Neural crest cell (in vitro differentiated cells): ENCODE measurements at regions not wholly inside any gene's neighbourhood (a gene's known extent, or its start where the extent isn't known, plus 50 kb on each side); places are given as distances from the start of the nearest gene placed in this dataset.
A peak's percentile ranks its signal among the peaks of the same experiment; 100 is the strongest.

Experiments
- DNase-seq: peaks from one replicate; pipeline ENCODE4 v3.0.0; 2021; ENCODE audit warnings: low read depth, mixed read lengths, low spot score
- H3K27ac Mint-ChIP-seq: one replicate; pipeline ENCODE4 v1.8.0; 2021; ENCODE audit warnings: mild to moderate bottlenecking, mixed read lengths; ENCODE audit not compliant: unreplicated experiment
- H3K27me3 Mint-ChIP-seq: 2 replicates; pipeline ENCODE4 v1.8.0; 2021; ENCODE audit warnings: low read depth, mild to moderate bottlenecking, mixed read lengths
- H3K36me3 Mint-ChIP-seq: 2 replicates; pipeline ENCODE4 v1.8.0; 2021; ENCODE audit warnings: low read depth, mild to moderate bottlenecking, mixed read lengths
- H3K4me1 Mint-ChIP-seq: 2 replicates; pipeline ENCODE4 v1.8.0; 2021; ENCODE audit warnings: mixed read lengths
- H3K4me3 Mint-ChIP-seq: one replicate; pipeline ENCODE4 v1.8.0; 2021; ENCODE audit warnings: mild to moderate bottlenecking, mixed read lengths
- H3K9me3 Mint-ChIP-seq: 2 replicates; pipeline ENCODE4 v1.8.0; 2021; ENCODE audit warnings: mixed read lengths
- TF ChIP-seq, protein P1 (sequence below): fragments of 200-600 bp; sonication (generic); conservative IDR thresholded peaks from 2 replicates; pipeline ENCODE4 v1.5.0; 2021; ENCODE audit warnings: antibody characterized with exemption, mild to moderate bottlenecking

DNA sequence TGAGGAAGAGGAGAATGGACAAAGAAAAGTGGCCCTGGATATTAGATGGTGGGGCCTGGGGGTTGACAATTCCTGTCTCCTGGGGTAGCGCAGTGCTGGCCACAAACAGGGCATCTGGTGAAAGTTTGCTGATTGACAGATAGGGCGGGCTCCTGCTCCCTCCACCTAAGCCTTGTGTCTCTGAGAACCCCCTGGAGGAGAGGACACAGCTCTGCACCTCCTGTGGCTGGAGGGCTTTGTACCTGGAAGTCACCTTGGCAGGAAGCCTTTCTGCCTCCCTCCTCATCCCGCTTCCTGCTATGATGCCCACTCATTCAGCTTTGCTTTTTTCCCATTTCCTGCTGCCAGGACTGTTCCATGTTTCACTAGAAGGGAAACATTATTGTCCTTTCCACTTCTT is 72.4 kb downstream of the RHOB start:
- no peaks in the 10 kb centered on the region for H3K27me3 Mint-ChIP-seq
- peaks cover 8% of the 10 kb centered on the region for H3K9me3 Mint-ChIP-seq
- H3K27ac Mint-ChIP-seq, result no peak overlapping the region
- TF ChIP-seq, protein P1, sequence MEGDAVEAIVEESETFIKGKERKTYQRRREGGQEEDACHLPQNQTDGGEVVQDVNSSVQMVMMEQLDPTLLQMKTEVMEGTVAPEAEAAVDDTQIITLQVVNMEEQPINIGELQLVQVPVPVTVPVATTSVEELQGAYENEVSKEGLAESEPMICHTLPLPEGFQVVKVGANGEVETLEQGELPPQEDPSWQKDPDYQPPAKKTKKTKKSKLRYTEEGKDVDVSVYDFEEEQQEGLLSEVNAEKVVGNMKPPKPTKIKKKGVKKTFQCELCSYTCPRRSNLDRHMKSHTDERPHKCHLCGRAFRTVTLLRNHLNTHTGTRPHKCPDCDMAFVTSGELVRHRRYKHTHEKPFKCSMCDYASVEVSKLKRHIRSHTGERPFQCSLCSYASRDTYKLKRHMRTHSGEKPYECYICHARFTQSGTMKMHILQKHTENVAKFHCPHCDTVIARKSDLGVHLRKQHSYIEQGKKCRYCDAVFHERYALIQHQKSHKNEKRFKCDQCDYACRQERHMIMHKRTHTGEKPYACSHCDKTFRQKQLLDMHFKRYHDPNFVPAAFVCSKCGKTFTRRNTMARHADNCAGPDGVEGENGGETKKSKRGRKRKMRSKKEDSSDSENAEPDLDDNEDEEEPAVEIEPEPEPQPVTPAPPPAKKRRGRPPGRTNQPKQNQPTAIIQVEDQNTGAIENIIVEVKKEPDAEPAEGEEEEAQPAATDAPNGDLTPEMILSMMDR, result no peak
- peaks cover 46% of the 10 kb centered on the region for H3K4me1 Mint-ChIP-seq
- no peak overlapping the region for H3K4me3 Mint-ChIP-seq
- H3K36me3 Mint-ChIP-seq, result no peaks in the 10 kb centered on the region
- no peak for DNase-seq

DNA sequence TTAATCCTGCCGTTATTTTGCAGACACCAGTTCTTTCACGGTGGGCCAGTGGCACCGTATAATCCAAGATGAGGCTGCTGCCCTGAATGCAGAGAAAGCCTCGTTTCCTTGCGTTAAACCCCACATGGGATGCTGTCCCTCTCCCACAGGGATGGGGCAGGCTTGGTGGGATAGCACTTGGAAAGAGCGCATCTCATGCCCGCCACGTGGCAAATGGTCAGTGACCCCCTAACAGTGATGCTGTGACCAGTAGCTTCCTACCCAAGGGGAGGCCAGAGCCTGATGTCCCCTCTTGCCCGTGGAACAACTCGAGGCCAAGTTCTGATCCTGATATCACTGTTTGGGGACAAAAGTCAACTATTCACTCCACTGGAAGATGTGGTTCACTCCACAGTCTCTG is 73.3 kb downstream of the RHOB start:
- Mint-ChIP-seq H3K36me3 (no peaks in the 10 kb centered on the region), H3K4me3 (no peak overlapping the region), H3K4me1 (peaks cover 47% of the 10 kb centered on the region), H3K27me3 (no peaks in the 10 kb centered on the region), H3K27ac (no peak overlapping the region), H3K9me3 (peaks cover 3% of the 10 kb centered on the region)
- TF ChIP-seq, protein P1, result no peak
- no peak for DNase-seq

DNA sequence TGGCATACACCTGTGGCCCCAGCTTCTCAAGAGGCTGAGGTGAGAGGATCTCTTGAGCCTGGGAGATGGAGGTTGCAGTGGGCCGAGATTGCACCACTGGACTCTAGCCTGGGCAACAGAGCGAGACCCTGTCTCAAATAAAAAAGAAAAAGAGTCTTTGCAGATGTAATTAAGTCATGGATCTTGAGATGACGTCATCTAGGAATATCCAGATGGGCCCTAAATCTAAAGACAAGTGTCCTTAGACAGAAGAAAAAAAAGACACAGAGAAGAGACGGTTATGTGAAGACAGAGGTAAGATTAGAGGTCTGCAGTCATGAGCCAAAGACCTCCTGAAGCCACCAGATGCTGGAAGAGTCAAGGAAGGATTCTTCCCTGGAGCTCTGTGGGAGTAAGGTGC is 74.3 kb downstream of the RHOB start:
- TF ChIP-seq, protein P1, result no peak
- H3K36me3 Mint-ChIP-seq, result no peaks in the 10 kb centered on the region
- peaks cover 49% of the 10 kb centered on the region for H3K4me1 Mint-ChIP-seq
- H3K9me3 Mint-ChIP-seq, result no peaks in the 10 kb centered on the region
- no peak for DNase-seq
- peak overlapping the region; percentile 45 for H3K27ac Mint-ChIP-seq
- H3K27me3 Mint-ChIP-seq, result no peaks in the 10 kb centered on the region
- H3K4me3 Mint-ChIP-seq, result no peak overlapping the region

DNA sequence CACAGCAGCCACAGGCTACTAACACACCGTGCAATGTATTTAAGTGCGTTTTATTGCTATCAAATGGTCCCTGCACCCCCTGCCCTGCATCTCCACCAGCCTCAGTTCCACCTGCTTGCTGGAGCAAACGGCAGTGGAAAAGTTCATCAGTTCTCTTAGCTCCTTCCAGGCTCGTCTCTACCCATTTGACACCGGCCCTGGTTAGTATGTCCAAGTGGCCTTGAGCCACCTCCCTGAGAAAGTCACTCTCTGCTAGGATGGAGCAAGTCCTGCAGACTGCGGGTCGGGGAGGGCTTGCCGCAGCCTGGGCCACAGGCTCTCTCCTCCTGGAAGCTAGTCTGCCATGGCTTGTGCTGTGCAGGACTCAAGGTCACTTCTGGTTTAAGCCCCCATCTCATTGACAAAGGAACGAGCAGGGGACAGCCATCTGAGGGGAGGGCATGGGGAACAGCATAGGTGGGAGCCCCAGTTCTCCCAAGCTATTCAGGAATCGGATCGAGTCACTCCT is 74.9 kb downstream of the RHOB start:
- no peak overlapping the region for H3K27ac Mint-ChIP-seq
- H3K4me1 Mint-ChIP-seq, result peaks cover 46% of the 10 kb centered on the region
- H3K36me3 Mint-ChIP-seq, result no peaks in the 10 kb centered on the region
- TF ChIP-seq, protein P1, result no peak
- no peak overlapping the region for H3K4me3 Mint-ChIP-seq
- no peak for DNase-seq
- H3K9me3 Mint-ChIP-seq, result no peaks in the 10 kb centered on the region
- H3K27me3 Mint-ChIP-seq, result no peaks in the 10 kb centered on the region

DNA sequence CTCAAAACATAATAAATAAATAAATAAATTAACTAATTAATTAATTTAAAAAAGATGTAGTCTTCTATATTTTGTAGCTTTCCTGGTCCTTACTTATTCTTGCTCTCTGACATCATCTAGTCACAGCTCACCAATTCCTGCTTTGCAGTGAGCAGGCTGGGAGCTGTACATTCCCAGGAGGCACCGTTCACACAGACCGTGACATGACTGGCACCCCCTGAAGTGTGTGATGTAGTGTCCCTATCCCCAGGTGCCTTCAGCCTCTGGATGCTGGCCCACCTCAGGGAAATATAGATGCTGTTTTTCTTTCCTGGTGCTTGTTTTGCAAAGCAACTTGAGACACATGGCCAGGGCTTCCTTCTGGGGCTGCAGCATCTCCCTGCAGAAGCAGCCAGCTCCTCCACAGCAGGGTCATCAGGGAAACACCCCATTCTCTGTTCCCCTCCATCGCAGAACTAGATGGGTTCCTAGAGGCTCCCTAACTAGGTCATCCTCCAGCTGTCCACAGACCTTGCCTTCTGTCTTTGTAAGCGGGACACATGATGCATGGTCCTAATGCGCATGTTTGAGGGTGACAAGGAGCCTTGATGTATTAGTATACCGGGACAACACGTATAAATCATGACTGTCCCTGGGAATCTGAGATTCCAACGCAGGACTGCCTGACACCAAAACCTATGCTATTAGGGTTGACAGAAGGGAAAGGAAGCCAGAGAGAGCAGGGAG is 76.4 kb downstream of the RHOB start:
- Mint-ChIP-seq H3K27me3 (no peaks in the 10 kb centered on the region), H3K4me3 (no peak overlapping the region), H3K9me3 (no peaks in the 10 kb centered on the region), H3K36me3 (no peaks in the 10 kb centered on the region), H3K27ac (no peak overlapping the region), H3K4me1 (peaks cover 37% of the 10 kb centered on the region)
- no peak for DNase-seq
- TF ChIP-seq, protein P1, result no peak
